ENCODE measurements at regions not wholly inside any gene's neighbourhood (a gene's known extent, or its start where the extent isn't known, plus 50 kb on each side); places are given as distances from the start of the nearest gene placed in this dataset.

GRCh38 chr5:101260857-101261256 is 357.8 kb upstream of the ST8SIA4 start:
- Histone ChIP-seq H3K9me3 (ENCODE audit: insufficient read depth, low read length) (no peaks in the 10 kb centered on the region), H3K79me2 (ENCODE audit: insufficient read depth, low read length) (no peaks in the 10 kb centered on the region), H4K20me1 (ENCODE audit: low read depth, low read length) (no peaks in the 10 kb centered on the region), H3K4me2 (ENCODE audit: low read depth, low read length, poor library complexity, severe bottlenecking) (no peak overlapping the region), H3F3A (ENCODE audit: insufficient read depth) (no peaks in the 10 kb centered on the region), H2AFZ (ENCODE audit: low read depth, low read length, severe bottlenecking) (no peak overlapping the region), H3K9me2 (replicated peaks; ENCODE audit: insufficient read depth, low read length) (no peaks in the 10 kb centered on the region), H3K4me3 (ENCODE audit: insufficient read depth, low read length, poor library complexity, severe bottlenecking) (no peak overlapping the region), H3K9ac (ENCODE audit: low read length) (no peak overlapping the region), H3K27ac (ENCODE audit: low read depth, low read length) (no peak overlapping the region), H3K36me3 (ENCODE audit: low read length) (no peaks in the 10 kb centered on the region), H3K27me3 (ENCODE audit: low read length) (no peaks in the 10 kb centered on the region)
- no peak for TF ChIP-seq CTCF (IDR thresholded peaks at IDR 0.05; ENCODE audit: insufficient read depth, low read length, poor library complexity, severe bottlenecking)
- no peak for TF ChIP-seq EZH2phosphoT487 (conservative IDR thresholded peaks at IDR 0.05; ENCODE audit: low read length)

GRCh38 chr5:101253096-101253495 is 350.0 kb upstream of the ST8SIA4 start:
- Histone ChIP-seq H3K9me3 (ENCODE audit: insufficient read depth, low read length) (no peaks in the 10 kb centered on the region), H3K27me3 (ENCODE audit: low read length) (no peaks in the 10 kb centered on the region), H3K9me2 (replicated peaks; ENCODE audit: insufficient read depth, low read length) (no peaks in the 10 kb centered on the region), H3K4me2 (ENCODE audit: low read depth, low read length, poor library complexity, severe bottlenecking) (no peak overlapping the region), H4K20me1 (ENCODE audit: low read depth, low read length) (no peaks in the 10 kb centered on the region), H3K79me2 (ENCODE audit: insufficient read depth, low read length) (no peaks in the 10 kb centered on the region), H2AFZ (ENCODE audit: low read depth, low read length, severe bottlenecking) (no peak overlapping the region), H3K36me3 (ENCODE audit: low read length) (no peaks in the 10 kb centered on the region), H3K27ac (ENCODE audit: low read depth, low read length) (no peak overlapping the region), H3F3A (ENCODE audit: insufficient read depth) (no peaks in the 10 kb centered on the region), H3K4me3 (ENCODE audit: insufficient read depth, low read length, poor library complexity, severe bottlenecking) (no peak overlapping the region), H3K9ac (ENCODE audit: low read length) (no peak overlapping the region)
- no peak for TF ChIP-seq CTCF (IDR thresholded peaks at IDR 0.05; ENCODE audit: insufficient read depth, low read length, poor library complexity, severe bottlenecking)
- no peak for TF ChIP-seq EZH2phosphoT487 (conservative IDR thresholded peaks at IDR 0.05; ENCODE audit: low read length)

- TF ChIP-seq CTCF (IDR thresholded peaks at IDR 0.05; ENCODE audit: insufficient read depth, low read length, poor library complexity, severe bottlenecking) (no peak), EZH2phosphoT487 (conservative IDR thresholded peaks at IDR 0.05; ENCODE audit: low read length) (no peak)
Measured at GRCh38 chr5:101244621-101245020, 341.5 kb upstream of the ST8SIA4 start.

More at GRCh38 chr5:101244621-101245020, 341.5 kb upstream of the ST8SIA4 start:
- Histone ChIP-seq H3K79me2 (ENCODE audit: insufficient read depth, low read length) (no peaks in the 10 kb centered on the region), H3K27me3 (ENCODE audit: low read length) (no peaks in the 10 kb centered on the region), H3K9me3 (ENCODE audit: insufficient read depth, low read length) (no peaks in the 10 kb centered on the region), H2AFZ (ENCODE audit: low read depth, low read length, severe bottlenecking) (no peak overlapping the region), H3K9me2 (replicated peaks; ENCODE audit: insufficient read depth, low read length) (no peaks in the 10 kb centered on the region), H3K36me3 (ENCODE audit: low read length) (no peaks in the 10 kb centered on the region), H3K9ac (ENCODE audit: low read length) (no peak overlapping the region), H3F3A (ENCODE audit: insufficient read depth) (no peaks in the 10 kb centered on the region), H4K20me1 (ENCODE audit: low read depth, low read length) (no peaks in the 10 kb centered on the region), H3K27ac (ENCODE audit: low read depth, low read length) (no peak overlapping the region), H3K4me2 (ENCODE audit: low read depth, low read length, poor library complexity, severe bottlenecking) (no peak overlapping the region), H3K4me3 (ENCODE audit: insufficient read depth, low read length, poor library complexity, severe bottlenecking) (no peak overlapping the region)

All from SU-DHL-6 (cell line).